Islet of Langerhans (tissue), 1 donor: ENCODE measurements at regions not wholly inside any gene's neighbourhood (a gene's known extent, or its start where the extent isn't known, plus 50 kb on each side); places are given as distances from the start of the nearest gene placed in this dataset.
A peak's percentile ranks its signal among the peaks of the same experiment; 100 is the strongest.

ENCODE experiments used
- FAIRE-seq: peaks from one replicate; lab custom pipeline; 2011; peaks lifted over from hg19 to GRCh38; lab: Jason Lieb, UNC

DNA sequence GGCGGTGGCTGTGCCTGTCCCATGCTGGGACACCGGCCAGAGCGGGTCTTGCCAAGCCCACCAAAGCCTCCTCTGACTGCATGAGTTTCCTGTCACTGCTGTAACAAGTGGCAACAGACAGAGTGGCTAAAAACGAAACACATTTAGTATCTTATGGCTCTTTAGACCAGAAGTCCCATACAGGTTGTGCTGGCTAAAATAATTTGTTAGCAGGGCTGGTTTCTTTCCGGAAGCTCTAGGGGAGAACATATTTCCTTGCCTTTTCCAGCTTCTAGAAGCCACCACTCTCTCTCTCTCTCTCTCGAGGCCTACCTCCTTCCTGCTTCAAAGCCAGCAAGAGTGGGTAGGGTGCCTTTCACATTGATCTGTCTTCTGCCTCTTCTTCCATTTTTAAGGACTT lies 171.6 kb upstream of the PLPP4 start:
- no peak for FAIRE-seq

DNA sequence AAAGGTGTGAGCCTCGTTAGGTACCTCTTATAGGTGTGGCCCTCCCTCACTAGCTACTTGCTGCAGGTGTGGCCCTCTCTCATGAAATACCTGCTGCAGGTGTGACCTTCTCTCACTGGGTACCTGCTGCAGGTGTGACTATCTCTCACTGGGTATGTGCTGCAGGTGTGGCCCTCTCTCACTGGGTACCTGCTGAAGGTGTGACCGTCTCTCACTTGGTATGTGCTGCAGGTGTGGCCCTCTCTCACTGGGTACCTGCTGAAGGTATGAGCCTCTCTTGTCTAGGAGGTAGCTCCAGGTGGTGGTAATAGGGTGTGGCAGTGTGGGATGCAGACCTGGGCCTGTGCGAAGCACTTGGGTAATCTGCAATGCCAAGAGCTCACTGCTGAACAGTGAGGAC lies 170.7 kb upstream of the PLPP4 start:
- FAIRE-seq, result no peak

DNA sequence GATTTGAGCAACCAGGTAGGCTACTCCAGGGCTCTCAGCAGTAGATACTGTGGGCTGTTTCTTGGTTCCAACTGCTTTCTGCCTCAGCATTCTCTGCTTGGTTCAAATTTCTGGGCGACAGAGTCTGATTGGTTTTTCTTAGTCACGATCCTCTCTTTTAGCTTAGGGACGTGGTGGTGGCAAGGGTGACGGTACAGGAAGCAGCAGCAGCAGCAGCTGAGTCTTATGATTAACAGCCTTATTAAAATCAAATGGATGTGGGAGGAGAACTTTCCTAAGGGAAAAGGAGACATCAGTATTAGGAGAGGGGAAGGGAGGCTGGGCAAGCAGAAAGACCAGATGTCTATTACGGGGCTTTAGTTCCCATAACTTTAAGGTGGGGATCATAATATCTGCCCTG lies 156.5 kb upstream of the PLPP4 start:
- no peak for FAIRE-seq

DNA sequence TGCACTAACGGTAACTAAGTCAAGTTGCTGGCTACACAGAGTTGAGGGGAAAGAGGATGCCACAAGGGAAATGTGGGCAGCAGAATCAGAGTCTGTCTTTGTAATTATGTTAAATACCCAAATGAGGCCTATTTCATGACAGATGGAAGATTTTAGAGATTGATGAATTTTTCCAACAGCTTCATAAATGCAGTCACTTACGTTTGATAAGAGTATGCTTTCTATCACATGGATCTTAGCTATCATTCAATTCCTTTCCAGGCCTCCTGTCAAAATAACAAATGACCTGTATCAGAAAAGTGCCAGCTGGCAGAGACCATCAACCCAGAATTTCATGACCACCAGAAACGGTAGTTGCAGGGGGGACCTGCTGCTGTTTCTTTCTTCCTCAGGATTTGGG lies 148.4 kb upstream of the PLPP4 start:
- FAIRE-seq, result no peak

DNA sequence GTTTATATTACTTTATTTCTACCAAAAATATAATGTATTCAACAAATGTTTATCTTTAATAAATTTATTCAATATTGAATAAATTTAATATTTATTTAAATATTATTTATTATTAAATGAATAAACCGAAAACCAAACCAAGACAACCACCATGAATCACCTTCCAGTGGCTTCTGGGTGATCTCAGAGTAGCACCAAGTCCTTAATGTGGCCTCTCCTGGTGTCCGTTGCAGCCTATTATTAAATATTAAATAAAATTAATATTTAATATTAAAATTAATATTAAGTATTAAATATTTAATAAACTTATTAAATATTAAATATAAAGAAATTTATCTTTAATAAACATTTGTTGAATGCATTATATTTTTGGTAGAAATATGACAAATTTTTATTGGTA lies 143.3 kb upstream of the PLPP4 start:
- no peak for FAIRE-seq

DNA sequence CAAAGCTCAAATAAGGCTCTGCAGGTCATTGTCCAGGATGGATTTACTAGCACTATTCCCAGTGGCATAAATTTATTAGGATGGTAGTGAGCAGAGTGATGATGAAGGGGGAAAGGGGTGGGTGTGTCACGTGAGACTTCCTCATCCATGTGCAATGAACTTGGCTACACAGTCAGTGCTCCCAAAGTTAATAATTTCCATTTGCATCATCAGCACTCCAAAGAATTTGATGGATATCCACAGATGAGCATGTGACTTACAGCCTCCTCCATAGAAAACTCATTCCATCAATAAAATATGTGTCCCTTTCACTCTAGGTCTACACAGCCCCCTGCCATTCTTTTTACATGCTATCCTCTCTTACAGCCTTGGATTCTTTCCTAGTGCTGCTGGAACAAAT lies 142.6 kb upstream of the PLPP4 start:
- FAIRE-seq, result no peak

DNA sequence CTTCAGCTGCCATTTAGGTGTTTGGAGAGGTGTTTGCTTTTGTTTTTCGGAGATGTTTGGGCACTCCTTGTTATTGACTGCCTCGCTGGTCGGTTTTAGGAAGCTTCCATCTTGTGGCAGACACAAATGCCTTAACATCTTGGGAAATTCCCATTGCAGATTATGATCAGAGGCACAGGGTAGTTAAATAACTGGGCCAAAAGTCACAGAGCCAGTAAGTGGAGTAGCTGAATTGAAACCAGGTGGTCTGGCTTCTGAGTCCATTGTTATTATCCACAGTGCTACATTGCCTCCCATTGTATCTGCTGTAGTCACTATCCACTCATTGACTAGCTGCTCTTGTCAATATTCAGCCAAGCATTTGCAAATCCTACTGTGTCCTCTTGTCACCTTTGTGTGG lies 138.2 kb upstream of the PLPP4 start:
- FAIRE-seq, result no peak

DNA sequence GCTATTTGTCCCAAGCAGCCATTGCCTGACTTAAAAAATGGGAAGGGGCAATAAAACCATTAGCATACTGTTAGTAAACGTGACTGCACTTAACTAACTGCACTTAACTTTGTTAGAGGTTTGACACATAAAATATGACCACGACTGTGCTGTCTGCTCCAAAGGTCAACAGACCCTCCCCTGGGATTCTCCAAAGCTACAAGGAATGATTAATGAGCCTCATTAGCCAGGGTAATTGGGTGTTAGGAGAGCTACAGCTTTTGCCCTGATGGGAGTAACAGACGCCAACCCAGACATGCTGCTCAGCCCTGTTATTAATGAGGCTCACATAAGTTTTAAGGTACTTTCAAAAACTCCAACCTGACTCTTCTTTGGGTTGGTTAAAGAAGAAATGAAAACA lies 129.4 kb upstream of the PLPP4 start:
- no peak for FAIRE-seq

DNA sequence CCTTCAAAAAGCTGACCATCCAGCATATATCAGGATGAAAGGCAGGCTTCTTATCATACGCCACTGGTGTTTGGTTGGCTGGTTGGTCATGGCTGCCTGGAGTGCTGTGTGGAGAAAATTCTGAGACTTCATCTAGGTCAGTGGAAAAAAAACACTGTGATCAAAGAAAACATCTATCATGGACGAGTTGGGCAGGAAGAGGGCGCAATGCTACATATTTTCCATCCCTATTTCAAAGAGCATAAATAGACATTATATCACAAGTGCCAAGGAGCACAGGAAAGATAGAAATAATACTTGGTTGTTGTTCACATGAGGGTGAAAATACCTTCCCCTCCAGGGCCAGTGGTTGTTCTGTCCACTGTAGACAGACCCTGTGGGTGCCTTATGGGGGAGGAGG lies 128.4 kb upstream of the PLPP4 start:
- FAIRE-seq, result no peak

DNA sequence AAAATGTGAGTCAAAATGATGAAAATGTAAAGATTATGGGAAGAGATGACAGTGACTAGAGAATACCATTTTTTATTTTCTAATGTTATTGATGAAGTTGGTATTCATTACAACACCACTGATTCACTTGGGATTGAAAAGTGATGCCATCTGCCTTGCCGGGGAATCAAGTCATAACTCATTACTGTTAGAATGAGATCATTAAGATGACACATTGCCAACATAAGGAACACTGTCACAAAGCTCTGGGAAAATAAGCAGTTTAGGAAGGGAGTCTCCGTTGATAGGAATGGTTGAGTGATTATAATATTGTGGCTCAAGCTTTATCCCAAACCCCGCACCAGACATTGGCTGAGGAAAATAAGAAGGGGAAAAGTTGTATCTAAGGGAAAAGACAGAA lies 121.5 kb upstream of the PLPP4 start:
- no peak for FAIRE-seq

DNA sequence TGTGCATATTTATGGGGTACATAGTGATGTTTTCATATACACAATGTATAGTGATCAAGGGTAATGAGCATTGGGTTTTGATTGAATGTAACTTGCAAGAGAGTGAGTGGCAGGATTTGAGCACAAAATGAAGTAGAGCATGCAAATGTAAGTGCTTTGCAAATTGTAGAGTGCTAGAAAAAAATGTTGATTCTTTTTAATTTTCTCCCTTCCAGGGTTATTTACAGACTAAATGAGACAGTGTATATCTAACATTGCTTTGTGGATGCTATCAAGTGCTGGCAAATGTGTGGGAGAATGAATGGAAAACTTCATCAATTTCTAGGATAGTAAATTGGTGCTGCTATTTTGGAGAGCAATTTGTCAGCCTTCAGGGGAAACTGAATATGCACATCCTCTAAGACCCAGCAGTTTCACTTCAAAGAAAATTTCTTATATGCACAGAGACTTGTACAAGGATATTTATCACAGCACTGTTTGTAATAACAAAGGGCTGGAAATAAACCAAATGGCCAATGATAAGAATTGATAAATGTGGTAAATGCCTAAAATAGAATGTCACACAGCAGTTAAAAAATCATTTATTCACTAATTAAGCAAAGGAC lies 120.6 kb upstream of the PLPP4 start:
- FAIRE-seq, result no peak

DNA sequence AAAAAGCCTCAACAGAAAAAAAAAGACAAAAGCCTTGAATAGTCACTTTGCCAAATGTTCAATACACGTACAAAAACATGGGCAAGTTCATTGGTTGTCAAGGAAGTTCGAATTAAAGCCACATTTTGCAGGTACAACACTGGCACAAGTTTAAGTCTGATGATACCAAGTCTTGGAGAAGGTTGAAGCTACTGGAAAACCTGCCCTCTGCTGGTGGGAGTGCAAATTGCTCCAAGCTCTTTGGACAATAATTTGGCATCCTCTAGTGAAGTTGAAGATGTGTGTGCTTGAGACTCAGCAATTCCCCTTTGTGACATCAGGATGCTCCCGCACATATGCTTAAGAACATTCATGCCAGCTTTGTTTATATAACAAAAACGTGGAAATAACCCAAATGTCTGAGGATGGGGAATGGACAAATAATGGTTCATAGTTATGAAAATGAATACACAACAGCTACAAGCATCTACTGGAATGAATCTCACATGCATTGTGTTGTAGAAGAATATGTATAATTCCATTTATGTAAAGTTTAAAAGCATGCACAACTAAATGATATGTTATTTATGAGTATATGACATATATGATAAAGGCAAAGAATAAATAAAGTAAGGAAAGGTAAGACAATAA lies 120.0 kb upstream of the PLPP4 start:
- peak; percentile 76 for FAIRE-seq

DNA sequence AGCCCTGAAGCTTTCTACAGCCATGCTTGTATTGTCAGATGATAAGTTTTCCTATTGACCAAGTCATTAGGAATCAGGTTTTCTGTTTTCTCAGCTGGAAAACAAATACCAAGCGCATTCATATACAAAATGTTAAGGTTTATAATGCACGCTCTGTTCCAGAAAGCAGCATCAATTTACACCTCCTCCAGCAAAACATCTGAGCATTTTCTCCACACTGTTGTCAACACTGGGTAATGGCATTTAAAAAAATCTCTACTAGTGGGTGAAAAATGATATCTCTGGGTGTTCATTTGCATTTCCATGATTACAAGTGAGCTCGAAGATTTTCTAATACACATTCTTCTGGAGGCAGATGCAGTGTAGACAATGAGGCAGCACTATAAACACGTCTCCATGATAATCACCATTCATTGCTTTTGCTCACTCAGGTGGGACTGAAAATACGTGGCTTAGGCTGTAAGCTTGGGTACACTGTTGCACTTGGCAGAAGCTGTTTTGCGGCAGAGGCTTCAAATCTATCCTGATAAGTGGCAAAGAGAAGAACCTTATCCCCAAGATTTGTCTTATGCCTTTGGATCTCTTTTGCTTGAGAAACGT lies 114.8 kb upstream of the PLPP4 start:
- FAIRE-seq, result no peak

DNA sequence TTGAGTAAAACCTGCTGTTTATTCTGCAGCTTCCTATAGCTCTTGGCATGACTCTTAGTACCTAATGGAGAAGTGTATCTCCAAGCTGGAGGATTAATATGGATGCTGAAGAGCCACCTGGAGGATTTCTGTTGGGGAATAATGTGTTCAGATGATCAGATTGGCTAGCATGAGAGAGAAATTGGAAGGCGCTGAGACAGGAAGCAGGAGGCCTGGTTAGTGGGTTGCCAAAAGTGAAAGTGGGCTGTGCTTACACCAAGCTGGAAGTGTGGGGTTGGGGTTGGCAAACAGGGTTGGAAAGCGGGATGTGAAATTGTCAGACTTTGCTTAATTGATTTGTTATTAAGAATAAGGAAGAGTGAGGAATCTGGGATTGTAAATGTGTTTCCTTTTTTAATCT lies 111.8 kb upstream of the PLPP4 start:
- FAIRE-seq, result no peak

DNA sequence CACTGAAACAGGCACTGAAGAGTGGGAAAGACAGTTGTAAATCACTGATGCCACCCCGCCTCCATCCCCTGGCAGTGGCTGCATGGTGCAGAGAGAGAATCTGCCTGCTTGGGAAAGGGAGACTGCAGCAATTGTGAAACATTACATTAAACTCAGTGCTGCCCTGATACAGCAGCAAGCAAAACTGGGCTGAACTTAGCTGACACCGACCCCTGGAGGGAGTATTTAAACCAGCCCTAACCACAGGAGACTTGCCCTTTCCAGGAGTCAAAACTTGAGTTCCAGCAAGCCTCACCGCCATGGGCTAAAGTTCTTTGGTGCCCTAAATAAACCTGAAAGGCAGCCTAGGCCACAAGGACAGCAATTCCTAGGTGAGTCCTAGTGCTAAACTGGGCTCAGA lies 109.4 kb upstream of the PLPP4 start:
- FAIRE-seq, result no peak

DNA sequence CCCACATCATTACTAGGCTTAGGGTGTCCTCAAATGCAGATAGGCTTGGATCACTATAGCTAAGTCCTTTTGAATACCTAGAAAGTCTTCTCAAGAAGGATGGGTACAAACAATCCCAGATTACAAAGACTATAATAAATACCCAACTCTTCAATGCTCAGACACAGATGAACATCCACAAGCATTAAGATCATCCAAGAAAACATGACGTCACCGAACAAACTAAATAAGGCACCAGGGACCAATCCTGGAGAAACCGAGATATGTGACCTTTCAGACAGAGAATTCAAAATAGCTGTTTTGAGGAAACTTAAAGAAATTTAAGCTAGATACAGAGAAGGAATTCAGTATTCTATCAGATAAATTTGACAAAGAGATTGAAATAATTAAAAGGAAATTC lies 108.0 kb upstream of the PLPP4 start:
- no peak for FAIRE-seq

DNA sequence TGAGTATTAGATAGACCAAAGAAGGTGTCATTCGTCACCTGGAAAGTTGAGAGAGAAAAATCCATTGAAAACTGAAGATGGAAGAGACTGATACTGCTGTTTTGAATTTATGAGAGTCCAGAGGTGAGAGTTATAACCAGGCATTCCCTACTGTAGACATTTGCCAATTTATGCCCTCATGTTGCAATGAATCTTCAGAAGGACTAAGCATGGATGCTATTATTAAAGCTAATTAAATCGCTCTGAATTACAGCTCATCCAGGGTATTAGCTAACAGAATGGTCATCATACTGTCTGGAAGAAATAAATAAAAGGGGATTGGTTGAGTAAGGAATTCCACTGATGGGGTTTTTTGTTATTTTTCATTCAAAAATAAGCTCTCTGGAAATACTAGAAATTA lies 101.6 kb upstream of the PLPP4 start:
- no peak for FAIRE-seq

DNA sequence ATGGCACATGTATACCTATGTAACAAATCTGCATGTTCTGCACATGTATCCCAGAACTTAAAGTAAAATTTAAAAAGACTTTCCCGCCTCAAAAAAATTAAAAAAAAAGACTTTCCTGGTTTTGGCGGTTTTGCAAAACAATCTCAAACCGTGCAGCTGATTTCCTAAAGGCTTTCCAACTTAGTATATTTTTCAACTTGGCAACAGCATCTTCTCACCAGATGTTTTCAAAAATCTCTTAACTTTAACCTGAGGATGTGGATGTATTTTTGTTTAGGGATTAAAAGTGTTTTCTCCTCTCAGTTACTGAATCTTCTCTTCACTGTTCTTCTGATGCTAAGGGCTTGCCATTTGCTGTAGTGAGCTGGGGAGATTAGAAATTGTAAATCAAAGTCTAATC lies 96.5 kb upstream of the PLPP4 start:
- FAIRE-seq, result no peak

DNA sequence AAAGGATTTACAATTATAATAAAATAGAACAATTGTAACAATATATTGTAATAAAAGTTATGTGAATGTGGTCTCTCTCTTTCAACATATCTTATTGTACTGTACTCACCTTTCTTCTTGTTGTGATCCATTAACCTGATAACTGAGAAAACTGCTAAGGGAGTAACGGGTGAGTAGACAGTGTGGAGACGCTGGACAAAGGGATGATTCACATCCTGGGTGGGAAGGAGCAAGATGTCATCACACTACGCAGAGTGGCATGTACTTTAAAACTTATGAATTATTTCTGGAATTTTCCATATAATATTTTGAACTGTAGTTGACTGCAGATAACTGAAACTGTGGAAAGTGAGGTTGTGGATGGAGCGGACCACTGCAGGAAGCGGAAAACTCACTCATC lies 91.2 kb upstream of the PLPP4 start:
- FAIRE-seq, result no peak

DNA sequence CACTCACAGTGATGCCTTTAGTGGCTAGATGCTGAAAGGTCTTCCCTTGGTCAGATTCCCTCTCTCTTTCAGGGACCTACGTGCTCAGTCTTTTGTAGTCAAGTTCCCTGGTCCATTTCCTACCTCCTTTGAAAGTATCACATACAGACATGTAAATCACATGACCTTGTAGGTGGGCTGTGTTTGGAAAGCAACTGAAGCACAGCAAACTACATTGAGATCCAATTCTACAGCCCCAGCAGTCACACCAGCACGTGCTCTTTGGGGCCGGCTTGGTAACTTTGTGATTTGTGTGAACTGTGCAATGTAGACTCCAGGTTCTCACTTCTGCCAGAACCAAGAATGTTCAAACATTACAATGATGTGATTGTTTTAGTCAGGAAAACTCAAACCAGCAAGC lies 89.7 kb upstream of the PLPP4 start:
- FAIRE-seq, result no peak

DNA sequence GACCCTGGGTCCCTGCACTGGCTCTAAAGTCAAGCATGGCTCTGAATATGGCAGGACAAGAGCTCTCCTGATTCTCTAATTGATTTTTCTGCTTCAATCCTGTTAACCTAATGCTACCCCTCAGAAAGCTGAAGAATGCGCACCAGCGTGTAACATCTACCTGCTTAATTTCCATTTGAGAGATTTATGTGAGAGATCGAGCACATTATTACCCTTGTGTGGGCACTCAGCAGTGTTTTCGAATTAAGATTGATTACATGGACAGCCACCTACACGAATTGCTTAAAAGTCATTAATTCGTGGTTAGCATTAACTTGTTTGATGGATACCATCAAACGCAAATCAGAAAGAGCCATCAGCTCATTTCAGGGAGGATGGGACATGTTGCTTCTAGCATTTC lies 88.7 kb upstream of the PLPP4 start:
- FAIRE-seq, result no peak

DNA sequence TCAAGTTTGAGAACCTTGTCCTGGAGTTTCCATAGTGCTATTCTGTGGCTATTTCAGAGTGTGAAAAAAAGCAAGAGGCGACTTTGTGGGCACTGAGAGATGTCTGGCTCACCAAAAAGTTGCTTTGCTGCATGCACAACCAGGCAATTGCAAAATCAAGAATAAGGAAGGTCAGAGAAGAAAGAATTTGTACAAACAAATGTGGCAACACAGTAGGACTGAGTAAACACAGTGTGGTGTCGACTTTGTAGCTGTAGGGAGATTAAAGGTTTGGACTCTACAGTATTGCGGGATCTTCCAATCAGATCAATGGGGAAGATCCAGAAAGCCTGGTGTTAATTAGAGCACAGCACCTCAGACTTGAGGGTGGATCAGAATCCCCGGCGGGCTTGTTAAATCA lies 88.1 kb upstream of the PLPP4 start:
- no peak for FAIRE-seq

DNA sequence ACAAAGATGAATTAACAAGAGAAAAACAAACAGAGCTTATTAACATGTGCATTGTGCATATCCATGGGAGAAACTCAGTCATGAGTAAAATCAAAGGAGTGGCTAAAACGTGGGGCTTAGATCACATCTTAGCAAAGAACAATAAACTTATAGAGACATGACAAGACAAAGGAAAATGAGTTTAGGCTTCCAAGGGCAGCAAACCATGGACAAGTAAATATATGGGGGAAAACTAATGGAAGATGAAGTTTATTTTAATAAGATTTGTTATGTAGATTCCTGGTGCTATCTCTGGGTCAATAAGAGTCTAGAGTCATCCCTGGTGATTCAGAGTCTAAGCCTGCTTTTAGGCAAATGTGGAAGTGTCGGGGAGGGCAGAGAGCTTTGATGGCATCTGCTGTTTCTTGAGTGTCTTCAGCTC lies 87.2 kb upstream of the PLPP4 start:
- no peak for FAIRE-seq

DNA sequence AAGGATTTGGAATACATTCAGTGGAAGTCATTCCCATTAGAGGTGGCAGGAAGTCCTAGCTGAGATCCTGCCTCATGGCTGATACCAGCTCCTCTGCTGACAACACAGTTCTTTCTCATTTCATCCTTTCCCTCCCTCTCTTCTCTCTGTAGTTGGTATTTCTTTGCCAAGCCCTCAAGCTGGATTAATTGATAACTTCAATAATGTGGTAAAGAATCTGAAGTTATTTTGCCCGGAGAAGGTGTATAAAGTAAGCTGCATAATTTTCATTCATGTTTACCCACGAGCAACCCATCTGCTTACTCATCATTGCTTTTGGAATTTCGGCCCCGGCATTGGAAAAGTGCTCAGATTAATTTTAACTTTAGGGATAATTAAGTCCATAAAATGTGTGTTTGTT lies 85.2 kb upstream of the PLPP4 start:
- no peak for FAIRE-seq
